ENCODE measurements at regions not wholly inside any gene's neighbourhood (a gene's known extent, or its start where the extent isn't known, plus 50 kb on each side); places are given as distances from the start of the nearest gene placed in this dataset.

- Mint-ChIP-seq H3K36me3 (peaks cover 5% of the 10 kb centered on the region), H3K27me3 (no peaks in the 10 kb centered on the region), H3K4me1 (peaks cover 55% of the 10 kb centered on the region), H3K27ac (no peak overlapping the region), H3K9me3 (no peaks in the 10 kb centered on the region), H3K4me3 (no peak overlapping the region)
Observed at GRCh38 chr12:124452576-124453331, 114.7 kb downstream of the NCOR2 start.

- Mint-ChIP-seq H3K36me3 (peaks cover 5% of the 10 kb centered on the region), H3K4me3 (peak overlapping the region; percentile 11), H3K27me3 (no peaks in the 10 kb centered on the region), H3K4me1 (peaks cover 55% of the 10 kb centered on the region), H3K27ac (no peak overlapping the region), H3K9me3 (no peaks in the 10 kb centered on the region)
Observed at GRCh38 chr12:124451637-124452243, 115.7 kb downstream of the NCOR2 start.

GRCh38 chr12:124451016-124451415 lies 116.4 kb downstream of the NCOR2 start:
- Mint-ChIP-seq H3K4me3 (peak overlapping the region; percentile 11), H3K36me3 (peaks cover 8% of the 10 kb centered on the region), H3K9me3 (no peaks in the 10 kb centered on the region), H3K27me3 (no peaks in the 10 kb centered on the region), H3K4me1 (peaks cover 49% of the 10 kb centered on the region), H3K27ac (no peak overlapping the region)

- H3K27ac Mint-ChIP-seq: no peak overlapping the region
- H3K36me3 Mint-ChIP-seq: peaks cover 8% of the 10 kb centered on the region
- H3K4me1 Mint-ChIP-seq: peaks cover 46% of the 10 kb centered on the region
- no peak overlapping the region for H3K4me3 Mint-ChIP-seq
- H3K9me3 Mint-ChIP-seq: no peaks in the 10 kb centered on the region
- H3K27me3 Mint-ChIP-seq: no peaks in the 10 kb centered on the region
Observed at GRCh38 chr12:124450376-124450750, 117.0 kb downstream of the NCOR2 start.

GRCh38 chr12:124449623-124450375 lies 117.6 kb downstream of the NCOR2 start:
- H3K27me3 Mint-ChIP-seq: no peaks in the 10 kb centered on the region
- H3K9me3 Mint-ChIP-seq: no peaks in the 10 kb centered on the region
- H3K4me1 Mint-ChIP-seq: peaks cover 43% of the 10 kb centered on the region
- H3K27ac Mint-ChIP-seq: peak overlapping the region; percentile 17
- H3K36me3 Mint-ChIP-seq: peaks cover 9% of the 10 kb centered on the region
- H3K4me3 Mint-ChIP-seq: no peak overlapping the region

- peaks cover 14% of the 10 kb centered on the region for H3K36me3 Mint-ChIP-seq
- no peaks in the 10 kb centered on the region for H3K9me3 Mint-ChIP-seq
- H3K4me3 Mint-ChIP-seq: no peak overlapping the region
- peaks cover 40% of the 10 kb centered on the region for H3K4me1 Mint-ChIP-seq
- peak overlapping the region; percentile 8 for H3K27ac Mint-ChIP-seq
- H3K27me3 Mint-ChIP-seq: no peaks in the 10 kb centered on the region
Observed at GRCh38 chr12:124448955-124449622, 118.3 kb downstream of the NCOR2 start.

GRCh38 chr12:124448241-124448954 lies 119.0 kb downstream of the NCOR2 start:
- Mint-ChIP-seq H3K4me1 (peaks cover 34% of the 10 kb centered on the region), H3K4me3 (no peak overlapping the region), H3K27ac (peak overlapping the region; percentile 8), H3K9me3 (no peaks in the 10 kb centered on the region), H3K27me3 (no peaks in the 10 kb centered on the region), H3K36me3 (peaks cover 17% of the 10 kb centered on the region)

- Mint-ChIP-seq H3K27me3 (no peaks in the 10 kb centered on the region), H3K36me3 (peaks cover 21% of the 10 kb centered on the region), H3K9me3 (no peaks in the 10 kb centered on the region), H3K27ac (peak overlapping the region; percentile 81), H3K4me1 (peaks cover 29% of the 10 kb centered on the region), H3K4me3 (no peak overlapping the region)
Observed at GRCh38 chr12:124446364-124446763, 121.0 kb downstream of the NCOR2 start.

GRCh38 chr12:124445826-124446225 lies 121.6 kb downstream of the NCOR2 start:
- Mint-ChIP-seq H3K4me1 (peaks cover 27% of the 10 kb centered on the region), H3K9me3 (no peaks in the 10 kb centered on the region), H3K27me3 (no peaks in the 10 kb centered on the region), H3K27ac (no peak overlapping the region), H3K4me3 (no peak overlapping the region), H3K36me3 (peaks cover 23% of the 10 kb centered on the region)

GRCh38 chr12:124445121-124445718 lies 122.2 kb downstream of the NCOR2 start:
- Mint-ChIP-seq H3K9me3 (no peaks in the 10 kb centered on the region), H3K27ac (no peak overlapping the region), H3K27me3 (no peaks in the 10 kb centered on the region), H3K36me3 (peaks cover 23% of the 10 kb centered on the region), H3K4me3 (no peak overlapping the region), H3K4me1 (peaks cover 21% of the 10 kb centered on the region)

GRCh38 chr12:124443931-124444712 lies 123.3 kb downstream of the NCOR2 start:
- Mint-ChIP-seq H3K4me3 (no peak overlapping the region), H3K27ac (peak overlapping the region; percentile 59), H3K4me1 (peaks cover 14% of the 10 kb centered on the region), H3K9me3 (no peaks in the 10 kb centered on the region), H3K27me3 (no peaks in the 10 kb centered on the region), H3K36me3 (peaks cover 23% of the 10 kb centered on the region)

GRCh38 chr12:124442772-124443445 lies 124.5 kb downstream of the NCOR2 start:
- Mint-ChIP-seq H3K9me3 (no peaks in the 10 kb centered on the region), H3K4me1 (peaks cover 14% of the 10 kb centered on the region), H3K36me3 (peaks cover 17% of the 10 kb centered on the region), H3K27me3 (no peaks in the 10 kb centered on the region), H3K4me3 (no peak overlapping the region), H3K27ac (no peak overlapping the region)

- peaks cover 14% of the 10 kb centered on the region for H3K4me1 Mint-ChIP-seq
- no peak overlapping the region for H3K4me3 Mint-ChIP-seq
- no peak overlapping the region for H3K27ac Mint-ChIP-seq
- H3K36me3 Mint-ChIP-seq: peaks cover 17% of the 10 kb centered on the region
- no peaks in the 10 kb centered on the region for H3K9me3 Mint-ChIP-seq
- no peaks in the 10 kb centered on the region for H3K27me3 Mint-ChIP-seq
Observed at GRCh38 chr12:124442281-124442680, 125.1 kb downstream of the NCOR2 start.
